ENCODE measurements at regions not wholly inside any gene's neighbourhood (a gene's known extent, or its start where the extent isn't known, plus 50 kb on each side); places are given as distances from the start of the nearest gene placed in this dataset.

DNA sequence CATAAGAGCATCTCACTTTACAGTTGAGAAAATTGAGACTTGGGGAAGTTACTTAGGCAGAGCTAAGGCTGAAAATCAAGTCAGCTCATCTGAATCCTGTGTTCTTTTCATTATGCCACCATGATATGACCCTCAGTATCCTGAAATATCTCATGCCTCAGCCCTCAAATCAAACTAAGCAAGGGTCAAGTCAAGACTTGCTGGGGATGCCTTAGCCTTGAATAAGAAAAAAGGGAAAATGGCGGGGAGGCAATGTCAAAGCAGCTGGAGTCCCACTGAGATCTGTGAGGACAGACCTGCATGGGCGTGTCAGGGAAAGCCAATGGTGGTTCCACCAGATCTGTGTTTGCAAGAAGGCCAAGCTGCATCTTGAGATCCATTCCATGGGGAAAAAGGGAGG lies 91.0 kb upstream of the CACUL1 start:
- intact Hi-C loops (cut with DNase I): loop anchor here in 1 of 2 donors (5.0 kb wide), 1 partner anchor 278 kb away; no protein-coding TSS in a partner anchor
- ATAC-seq: no peak
- peaks cover 7% of the 10 kb centered on the region for H3K4me1 ChIP-seq
- H3K9me3 ChIP-seq: no peaks in the 10 kb centered on the region
- no peak overlapping the region for H3K27ac ChIP-seq
- TF ChIP-seq, protein P1, sequence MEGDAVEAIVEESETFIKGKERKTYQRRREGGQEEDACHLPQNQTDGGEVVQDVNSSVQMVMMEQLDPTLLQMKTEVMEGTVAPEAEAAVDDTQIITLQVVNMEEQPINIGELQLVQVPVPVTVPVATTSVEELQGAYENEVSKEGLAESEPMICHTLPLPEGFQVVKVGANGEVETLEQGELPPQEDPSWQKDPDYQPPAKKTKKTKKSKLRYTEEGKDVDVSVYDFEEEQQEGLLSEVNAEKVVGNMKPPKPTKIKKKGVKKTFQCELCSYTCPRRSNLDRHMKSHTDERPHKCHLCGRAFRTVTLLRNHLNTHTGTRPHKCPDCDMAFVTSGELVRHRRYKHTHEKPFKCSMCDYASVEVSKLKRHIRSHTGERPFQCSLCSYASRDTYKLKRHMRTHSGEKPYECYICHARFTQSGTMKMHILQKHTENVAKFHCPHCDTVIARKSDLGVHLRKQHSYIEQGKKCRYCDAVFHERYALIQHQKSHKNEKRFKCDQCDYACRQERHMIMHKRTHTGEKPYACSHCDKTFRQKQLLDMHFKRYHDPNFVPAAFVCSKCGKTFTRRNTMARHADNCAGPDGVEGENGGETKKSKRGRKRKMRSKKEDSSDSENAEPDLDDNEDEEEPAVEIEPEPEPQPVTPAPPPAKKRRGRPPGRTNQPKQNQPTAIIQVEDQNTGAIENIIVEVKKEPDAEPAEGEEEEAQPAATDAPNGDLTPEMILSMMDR (IDR thresholded peaks at IDR 0.05): no peak
- H3K36me3 ChIP-seq (ENCODE audit: insufficient read depth in 1 of 2, low read depth in 1 of 2): no peaks in the 10 kb centered on the region
- H3K4me3 ChIP-seq: no peak overlapping the region
- H3K27me3 ChIP-seq (ENCODE audit: insufficient read depth in 3 of 3, low read length in 2 of 3): no peaks in the 10 kb centered on the region
- 93 to 98% (median 98%) methylated on average over 2 of the region's 2 CpGs for WGBS, 3 donors
- DNase-seq: no peak

DNA sequence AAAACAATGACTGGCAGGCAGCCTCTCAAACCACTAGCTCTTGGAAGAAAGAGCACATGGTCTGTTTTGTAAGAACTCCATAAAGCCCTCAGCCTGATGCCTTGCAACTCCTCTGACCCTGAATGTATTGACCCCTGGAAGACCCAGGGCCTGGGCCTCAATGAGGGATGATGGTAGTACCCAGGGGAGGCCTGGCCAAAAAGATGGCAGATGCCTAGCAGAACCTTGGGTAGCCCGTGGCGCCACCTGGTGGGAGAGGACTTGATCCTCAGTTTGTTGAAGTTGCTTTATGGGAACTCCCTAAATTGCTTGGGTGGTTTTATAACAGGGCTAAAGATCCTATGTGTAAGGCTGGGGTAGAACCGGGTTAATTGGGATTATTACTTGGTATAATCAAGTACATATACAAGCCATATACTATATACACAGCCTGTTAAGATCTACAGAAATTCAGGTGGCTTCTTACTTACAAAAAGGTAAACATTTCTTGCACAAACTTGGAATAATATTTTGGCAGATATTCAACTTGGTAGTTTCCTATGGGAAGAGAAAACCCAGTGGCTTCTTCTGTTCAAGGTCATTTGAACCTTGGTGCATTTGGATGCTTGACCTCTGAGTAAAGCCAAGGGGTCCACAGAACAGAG lies 95.8 kb upstream of the CACUL1 start:
- no peaks in the 10 kb centered on the region for H3K36me3 ChIP-seq (ENCODE audit: insufficient read depth in 1 of 2, low read depth in 1 of 2)
- no peaks in the 10 kb centered on the region for H3K9me3 ChIP-seq
- H3K27me3 ChIP-seq (ENCODE audit: insufficient read depth in 3 of 3, low read length in 2 of 3): no peaks in the 10 kb centered on the region
- TF ChIP-seq, protein P1 (IDR thresholded peaks at IDR 0.05): peak; percentile 63
- H3K27ac ChIP-seq: no peak overlapping the region
- ATAC-seq (peak; percentile 51 to 63 (median 58)), DNase-seq (peak; percentile 67 to 80)
- intact Hi-C loops (cut with DNase I): no loop called here
- no peaks in the 10 kb centered on the region for H3K4me1 ChIP-seq
- 38 to 44% (median 44%) methylated on average over 3 of the region's 3 CpGs for WGBS, 3 donors
- H3K4me3 ChIP-seq: no peak overlapping the region

DNA sequence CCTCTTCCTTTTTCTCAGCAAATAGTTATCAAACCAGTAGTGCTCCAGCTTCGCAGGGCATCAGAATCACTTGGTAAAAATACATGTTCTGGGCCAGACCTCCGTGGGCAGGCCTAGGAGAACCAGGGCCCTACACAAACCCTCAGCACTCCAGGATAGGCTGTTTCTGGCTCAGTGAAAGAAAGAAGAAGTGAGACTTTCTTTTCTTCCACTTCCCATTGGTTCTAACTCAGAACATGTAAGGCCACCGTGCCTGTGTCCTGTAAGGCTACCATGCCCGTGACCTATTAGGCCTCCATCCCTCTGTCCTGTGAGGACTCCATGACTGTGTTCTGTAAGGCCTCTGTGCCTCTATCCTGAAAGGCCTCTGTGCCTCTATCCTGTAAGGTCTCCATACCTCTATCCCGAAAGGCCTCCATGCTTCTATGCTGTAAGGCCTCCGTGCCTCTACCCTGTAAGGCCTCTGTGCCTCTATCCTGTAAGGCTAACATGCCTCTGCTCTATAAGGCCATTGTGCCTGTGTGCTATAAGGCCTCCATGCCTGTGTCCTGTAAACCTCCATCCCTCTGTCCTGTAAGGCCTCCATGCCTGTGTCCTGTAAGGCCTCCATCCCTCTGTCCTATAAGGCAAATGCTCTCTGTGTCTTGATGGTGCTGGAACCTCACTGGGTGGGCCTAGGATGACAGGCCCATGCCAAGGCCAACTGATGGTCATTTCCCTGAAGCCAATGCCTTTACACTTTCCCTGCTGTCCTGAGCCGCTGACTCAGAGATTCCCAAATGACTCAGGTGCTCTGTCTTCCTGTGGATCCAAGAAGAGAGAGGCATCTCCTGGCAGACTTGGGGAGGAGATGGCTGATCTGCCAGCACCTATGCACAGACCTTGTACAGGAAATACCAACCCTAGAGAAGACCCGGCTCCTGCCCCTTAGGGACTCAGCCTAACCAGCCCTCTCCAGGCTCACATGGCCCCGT lies 96.6 kb upstream of the CACUL1 start:
- H3K27me3 ChIP-seq (ENCODE audit: insufficient read depth in 3 of 3, low read length in 2 of 3): no peaks in the 10 kb centered on the region
- no peak for DNase-seq
- intact Hi-C loops (cut with DNase I): no loop called here
- H3K4me3 ChIP-seq: no peak overlapping the region
- no peak for ATAC-seq
- H3K36me3 ChIP-seq (ENCODE audit: insufficient read depth in 1 of 2, low read depth in 1 of 2): no peaks in the 10 kb centered on the region
- no peak overlapping the region for H3K27ac ChIP-seq
- TF ChIP-seq, protein P1 (IDR thresholded peaks at IDR 0.05): no peak
- no peaks in the 10 kb centered on the region for H3K9me3 ChIP-seq
- H3K4me1 ChIP-seq: no peaks in the 10 kb centered on the region
- WGBS, 3 donors: 90 to 94% (median 93%) methylated on average over 9 of the region's 9 CpGs

DNA sequence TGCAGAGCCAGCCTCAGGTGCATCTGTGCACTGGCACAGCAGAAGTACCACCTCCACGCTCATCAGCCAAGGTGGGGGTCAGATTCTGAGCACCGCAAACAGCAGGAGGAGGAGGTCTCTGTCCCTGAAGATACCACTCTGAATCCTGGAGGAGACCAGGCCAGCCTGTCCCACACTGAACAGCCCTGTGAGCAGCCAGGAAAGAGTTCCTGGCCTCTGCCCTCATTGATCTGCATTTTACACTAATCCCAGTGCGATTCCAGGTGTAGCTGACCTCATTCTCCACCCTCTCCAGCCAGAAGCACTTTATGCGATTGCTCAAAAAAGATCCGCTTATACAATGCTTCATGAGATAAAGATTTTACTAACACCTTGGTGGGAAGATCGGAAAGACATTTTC lies 99.1 kb upstream of the CACUL1 start:
- Histone ChIP-seq H3K27me3 (ENCODE audit: insufficient read depth in 3 of 3, low read length in 2 of 3) (no peaks in the 10 kb centered on the region), H3K36me3 (ENCODE audit: insufficient read depth in 1 of 2, low read depth in 1 of 2) (no peaks in the 10 kb centered on the region), H3K9me3 (no peaks in the 10 kb centered on the region), H3K4me3 (no peak overlapping the region), H3K4me1 (no peaks in the 10 kb centered on the region), H3K27ac (no peak overlapping the region)
- intact Hi-C loops (cut with DNase I): no loop called here
- DNase-seq (no peak), ATAC-seq (no peak)
- TF ChIP-seq, protein P1 (IDR thresholded peaks at IDR 0.05): no peak
- WGBS, 3 donors: 80 to 93% (median 91%) methylated on average over 6 of the region's 6 CpGs
